ENCODE measurements at regions not wholly inside any gene's neighbourhood (a gene's known extent, or its start where the extent isn't known, plus 50 kb on each side); places are given as distances from the start of the nearest gene placed in this dataset.

DNA sequence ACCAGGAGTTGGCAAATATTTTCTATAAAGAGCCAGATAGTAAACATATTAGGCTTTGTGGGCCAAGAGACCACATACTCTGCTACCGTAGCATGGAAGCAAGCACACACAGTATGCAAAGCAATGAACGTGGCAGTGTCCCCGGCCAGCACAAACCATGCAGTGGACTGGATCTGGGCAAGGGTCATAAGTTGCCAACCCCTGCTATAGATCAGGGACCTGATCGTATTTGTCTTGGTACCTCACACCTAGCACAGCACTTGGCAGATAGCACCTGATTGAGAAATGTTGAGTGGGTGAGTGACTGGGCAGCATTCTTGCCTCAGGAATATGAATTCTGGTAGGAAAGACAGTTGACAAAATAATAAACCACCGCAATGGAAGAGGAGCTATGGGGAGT is 331.9 kb downstream of the FGFR2 start:
- POLR2A ChIA-PET: no interaction called here

DNA sequence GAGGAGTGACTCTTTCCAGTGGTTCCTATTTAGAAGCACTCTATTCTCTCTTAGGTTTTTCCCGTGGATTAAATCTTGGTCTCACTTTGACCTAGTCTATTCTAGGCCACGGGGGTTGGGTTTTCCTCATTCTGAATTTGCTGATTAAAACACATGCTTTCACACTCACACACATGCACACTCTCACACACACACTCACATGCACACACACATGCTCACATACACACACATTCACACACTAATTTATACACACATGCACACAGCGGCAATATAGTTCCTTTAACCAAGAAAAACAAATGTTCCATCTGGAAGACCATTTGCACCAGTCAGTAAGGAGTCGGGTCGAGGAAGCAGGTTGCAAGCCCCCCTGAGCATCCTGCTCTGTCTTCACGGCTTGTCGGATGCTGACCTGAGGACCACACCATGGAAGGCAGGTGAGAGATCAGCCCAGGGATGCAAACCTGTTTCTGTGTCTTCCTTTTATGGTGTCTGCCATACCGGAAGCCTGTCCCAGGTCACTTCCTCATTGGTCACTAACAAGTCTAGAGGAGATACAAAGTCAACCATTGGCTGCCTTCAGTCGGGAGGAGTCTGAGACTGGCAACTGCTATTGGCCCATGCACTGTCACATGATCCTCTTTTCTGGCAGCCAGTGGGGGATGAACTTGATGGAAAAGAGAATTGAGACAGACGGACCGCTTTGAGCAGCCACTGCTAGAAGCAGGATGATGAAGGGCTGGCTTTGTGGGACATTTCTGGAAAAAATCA is 330.8 kb downstream of the FGFR2 start:
- DNase-seq (ENCODE audit: low read depth, low spot score): no peak
- no peak overlapping the region for H3K4me3 ChIP-seq (ENCODE audit: low read depth, low read length)
- ChIA-PET POLR2A (no interaction called here), CTCF (no interaction called here)
- H3K27ac ChIP-seq (ENCODE audit: low read depth, low read length): no peak overlapping the region
- no peaks in the 10 kb centered on the region for H3K27me3 ChIP-seq (ENCODE audit: control insufficient read depth, insufficient read depth, low read length)
- H3K9me3 ChIP-seq (ENCODE audit: control insufficient read depth, insufficient read depth, low read length): peaks cover 51% of the 10 kb centered on the region
- TF ChIP-seq, protein P1, sequence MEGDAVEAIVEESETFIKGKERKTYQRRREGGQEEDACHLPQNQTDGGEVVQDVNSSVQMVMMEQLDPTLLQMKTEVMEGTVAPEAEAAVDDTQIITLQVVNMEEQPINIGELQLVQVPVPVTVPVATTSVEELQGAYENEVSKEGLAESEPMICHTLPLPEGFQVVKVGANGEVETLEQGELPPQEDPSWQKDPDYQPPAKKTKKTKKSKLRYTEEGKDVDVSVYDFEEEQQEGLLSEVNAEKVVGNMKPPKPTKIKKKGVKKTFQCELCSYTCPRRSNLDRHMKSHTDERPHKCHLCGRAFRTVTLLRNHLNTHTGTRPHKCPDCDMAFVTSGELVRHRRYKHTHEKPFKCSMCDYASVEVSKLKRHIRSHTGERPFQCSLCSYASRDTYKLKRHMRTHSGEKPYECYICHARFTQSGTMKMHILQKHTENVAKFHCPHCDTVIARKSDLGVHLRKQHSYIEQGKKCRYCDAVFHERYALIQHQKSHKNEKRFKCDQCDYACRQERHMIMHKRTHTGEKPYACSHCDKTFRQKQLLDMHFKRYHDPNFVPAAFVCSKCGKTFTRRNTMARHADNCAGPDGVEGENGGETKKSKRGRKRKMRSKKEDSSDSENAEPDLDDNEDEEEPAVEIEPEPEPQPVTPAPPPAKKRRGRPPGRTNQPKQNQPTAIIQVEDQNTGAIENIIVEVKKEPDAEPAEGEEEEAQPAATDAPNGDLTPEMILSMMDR (IDR thresholded peaks at IDR 0.05; ENCODE audit: low read depth, low read length): no peak

More for the DNA sequence above, 331.9 kb downstream of the FGFR2 start:
- Histone ChIP-seq H3K27ac (ENCODE audit: low read depth, low read length) (no peak overlapping the region), H3K4me3 (ENCODE audit: low read depth, low read length) (no peak overlapping the region), H3K27me3 (ENCODE audit: control insufficient read depth, insufficient read depth, low read length) (no peaks in the 10 kb centered on the region), H3K9me3 (ENCODE audit: control insufficient read depth, insufficient read depth, low read length) (peaks cover 51% of the 10 kb centered on the region)
- CTCF ChIA-PET: no interaction called here
- no peak for DNase-seq (ENCODE audit: low read depth, low spot score)
- TF ChIP-seq, protein P1 (IDR thresholded peaks at IDR 0.05; ENCODE audit: low read depth, low read length): no peak

DNA sequence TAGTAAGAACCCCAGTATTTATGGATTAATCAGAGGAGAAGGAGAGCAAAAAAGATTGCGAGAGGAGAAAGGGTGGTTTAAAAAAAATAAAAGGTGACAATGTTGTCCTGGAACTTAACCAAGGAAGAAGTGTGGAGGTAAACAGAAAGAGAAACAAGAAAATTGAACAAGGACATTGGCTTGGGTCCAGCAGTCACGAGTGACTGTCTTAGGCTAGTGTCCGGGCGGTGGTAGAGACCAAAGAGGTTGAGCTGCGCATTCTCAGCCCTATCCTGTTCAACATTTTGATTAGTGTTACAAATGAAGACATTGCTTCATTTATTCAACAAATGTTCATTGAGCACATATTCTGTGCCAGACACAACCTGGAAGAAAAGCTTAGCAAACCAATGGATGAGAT is 329.9 kb downstream of the FGFR2 start:
- ChIA-PET CTCF (no interaction called here), POLR2A (no interaction called here)
- DNase-seq (ENCODE audit: low read depth, low spot score): no peak
- TF ChIP-seq, protein P1 (IDR thresholded peaks at IDR 0.05; ENCODE audit: low read depth, low read length): no peak
- Histone ChIP-seq H3K4me3 (ENCODE audit: low read depth, low read length) (no peak overlapping the region), H3K9me3 (ENCODE audit: control insufficient read depth, insufficient read depth, low read length) (peaks cover 54% of the 10 kb centered on the region), H3K27ac (ENCODE audit: low read depth, low read length) (no peak overlapping the region), H3K27me3 (ENCODE audit: control insufficient read depth, insufficient read depth, low read length) (no peaks in the 10 kb centered on the region)

DNA sequence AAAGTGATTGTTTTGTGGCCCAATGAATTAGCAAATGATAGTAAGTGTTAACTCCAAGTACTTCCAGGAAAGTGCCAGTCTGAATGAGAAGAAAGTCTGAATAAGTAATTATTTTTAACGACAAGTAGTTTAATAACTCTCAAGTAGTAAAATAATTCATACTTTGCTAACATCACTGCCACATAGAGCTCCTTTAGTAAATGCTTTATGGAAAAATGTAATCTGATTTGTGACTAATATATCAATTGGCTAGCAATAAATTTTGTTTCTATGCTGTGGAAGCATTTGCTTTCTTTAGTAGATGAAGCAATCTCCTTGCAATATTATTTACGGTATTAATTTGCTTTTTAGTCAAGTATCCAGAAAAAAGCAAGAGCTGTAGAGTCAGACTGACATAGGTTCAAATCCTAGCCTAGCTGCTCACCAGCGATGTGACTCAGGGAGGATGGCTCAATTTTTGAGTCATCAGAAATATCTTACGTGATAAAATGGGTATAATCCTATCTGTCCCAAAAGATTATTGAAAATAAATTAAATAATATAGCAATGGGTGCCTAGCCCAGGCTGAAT is 329.3 kb downstream of the FGFR2 start:
- POLR2A ChIA-PET: no interaction called here
- TF ChIP-seq, protein P1 (IDR thresholded peaks at IDR 0.05; ENCODE audit: low read depth, low read length): no peak

DNA sequence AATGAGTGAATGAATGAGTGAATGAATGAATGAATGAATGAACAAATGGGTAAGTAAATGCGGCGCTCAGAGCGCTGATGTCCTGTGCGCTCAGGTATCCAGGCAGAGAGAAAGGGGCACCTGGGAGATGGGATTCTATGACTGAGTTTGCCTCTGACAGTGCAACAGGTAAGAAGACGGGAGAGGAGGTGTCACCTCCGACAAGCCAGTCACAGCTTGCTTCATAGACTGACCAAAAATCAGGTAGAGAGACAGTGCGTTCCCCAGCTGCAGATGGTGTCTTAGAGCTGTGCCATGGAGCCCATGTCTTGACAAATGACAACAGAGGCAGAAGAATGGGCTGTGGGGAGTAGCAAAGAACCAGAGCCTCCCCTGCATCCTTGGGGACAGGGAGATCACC is 327.3 kb downstream of the FGFR2 start:
- Histone ChIP-seq H3K27me3 (ENCODE audit: control insufficient read depth, insufficient read depth, low read length) (no peaks in the 10 kb centered on the region), H3K27ac (ENCODE audit: low read depth, low read length) (no peak overlapping the region), H3K4me3 (ENCODE audit: low read depth, low read length) (no peak overlapping the region), H3K9me3 (ENCODE audit: control insufficient read depth, insufficient read depth, low read length) (peaks cover 57% of the 10 kb centered on the region)
- no peak for DNase-seq (ENCODE audit: low read depth, low spot score)
- POLR2A ChIA-PET: no interaction called here
- TF ChIP-seq, protein P1 (IDR thresholded peaks at IDR 0.05; ENCODE audit: low read depth, low read length): no peak
- CTCF ChIA-PET: no interaction called here

More for the DNA sequence above, 329.3 kb downstream of the FGFR2 start:
- DNase-seq (ENCODE audit: low read depth, low spot score): no peak
- Histone ChIP-seq H3K4me3 (ENCODE audit: low read depth, low read length) (no peak overlapping the region), H3K27me3 (ENCODE audit: control insufficient read depth, insufficient read depth, low read length) (no peaks in the 10 kb centered on the region), H3K9me3 (ENCODE audit: control insufficient read depth, insufficient read depth, low read length) (peaks cover 54% of the 10 kb centered on the region), H3K27ac (ENCODE audit: low read depth, low read length) (no peak overlapping the region)
- CTCF ChIA-PET: no interaction called here
